ENCODE measurements at regions not wholly inside any gene's neighbourhood (a gene's known extent, or its start where the extent isn't known, plus 50 kb on each side); places are given as distances from the start of the nearest gene placed in this dataset.

GRCh38 chr18:46338766-46339165, 234.6 kb downstream of the HAUS1 start:
- H3K4me1 ChIP-seq (ENCODE audit: insufficient read depth, low read length): peaks cover 23% of the 10 kb centered on the region
- TF ChIP-seq, protein P1, sequence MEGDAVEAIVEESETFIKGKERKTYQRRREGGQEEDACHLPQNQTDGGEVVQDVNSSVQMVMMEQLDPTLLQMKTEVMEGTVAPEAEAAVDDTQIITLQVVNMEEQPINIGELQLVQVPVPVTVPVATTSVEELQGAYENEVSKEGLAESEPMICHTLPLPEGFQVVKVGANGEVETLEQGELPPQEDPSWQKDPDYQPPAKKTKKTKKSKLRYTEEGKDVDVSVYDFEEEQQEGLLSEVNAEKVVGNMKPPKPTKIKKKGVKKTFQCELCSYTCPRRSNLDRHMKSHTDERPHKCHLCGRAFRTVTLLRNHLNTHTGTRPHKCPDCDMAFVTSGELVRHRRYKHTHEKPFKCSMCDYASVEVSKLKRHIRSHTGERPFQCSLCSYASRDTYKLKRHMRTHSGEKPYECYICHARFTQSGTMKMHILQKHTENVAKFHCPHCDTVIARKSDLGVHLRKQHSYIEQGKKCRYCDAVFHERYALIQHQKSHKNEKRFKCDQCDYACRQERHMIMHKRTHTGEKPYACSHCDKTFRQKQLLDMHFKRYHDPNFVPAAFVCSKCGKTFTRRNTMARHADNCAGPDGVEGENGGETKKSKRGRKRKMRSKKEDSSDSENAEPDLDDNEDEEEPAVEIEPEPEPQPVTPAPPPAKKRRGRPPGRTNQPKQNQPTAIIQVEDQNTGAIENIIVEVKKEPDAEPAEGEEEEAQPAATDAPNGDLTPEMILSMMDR (IDR thresholded peaks at IDR 0.05): no peak
- no peak overlapping the region for H3K27ac Mint-ChIP-seq

DNA sequence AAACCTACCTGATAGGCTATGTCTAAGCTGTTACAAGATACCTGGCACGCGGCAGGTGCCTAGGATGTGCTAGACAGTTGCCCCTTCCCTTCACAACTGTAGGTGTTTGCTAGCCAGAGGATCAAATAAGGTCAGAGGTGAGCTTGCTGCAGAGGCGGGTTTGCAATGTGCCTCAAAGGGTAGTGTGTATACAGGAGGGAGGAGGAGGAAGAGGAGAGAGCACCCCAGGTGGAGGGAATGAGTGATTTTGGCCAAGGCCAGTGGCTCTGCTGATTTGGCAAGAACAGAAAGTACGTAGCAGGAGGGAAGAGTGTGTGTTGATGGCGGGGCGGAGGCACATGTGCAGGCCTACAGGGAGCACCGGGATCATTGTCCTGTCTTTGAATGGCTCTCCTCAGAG, 236.5 kb downstream of the HAUS1 start:
- Mint-ChIP-seq H3K27ac (no peak overlapping the region), H3K27me3 (peaks cover 34% of the 10 kb centered on the region), H3K4me3 (no peak overlapping the region), H3K9me3 (no peaks in the 10 kb centered on the region), H3K36me3 (ENCODE audit: low read depth) (no peaks in the 10 kb centered on the region), H3K4me1 (ENCODE audit: low read depth) (peaks cover 24% of the 10 kb centered on the region)
- ChIA-PET POLR2A (no interaction called here), CTCF (no interaction called here)
- no peak overlapping the region for H3K27ac ChIP-seq (ENCODE audit: low read depth in 1 of 2, low read length in 2 of 2)
- intact Hi-C loops (cut with DNase I, micrococcal nuclease): no loop called here
- no peak overlapping the region for H3K4me3 ChIP-seq (ENCODE audit: low read length)
- no peaks in the 10 kb centered on the region for H3K9me3 ChIP-seq (ENCODE audit: control insufficient read depth in 1 of 2, insufficient read depth in 1 of 2, low read length in 2 of 2)
- peaks cover 6 to 14% of the 10 kb centered on the region in 2 experiments for H3K27me3 ChIP-seq (ENCODE audit: control insufficient read depth in 1 of 2, insufficient read depth in 2 of 2, low read length in 2 of 2)
- DNase-seq (no peak), ATAC-seq (ENCODE audit: poor library complexity) (no peak)
- TF ChIP-seq, protein P1 (IDR thresholded peaks at IDR 0.05): no peak
- H3K4me1 ChIP-seq (ENCODE audit: insufficient read depth, low read length): peaks cover 26% of the 10 kb centered on the region
- H3K36me3 ChIP-seq (ENCODE audit: insufficient read depth, low read length): no peaks in the 10 kb centered on the region

More at GRCh38 chr18:46338766-46339165, 234.6 kb downstream of the HAUS1 start:
- Histone ChIP-seq H3K9me3 (ENCODE audit: control insufficient read depth in 1 of 2, insufficient read depth in 1 of 2, low read length in 2 of 2) (no peaks in the 10 kb centered on the region), H3K27ac (ENCODE audit: low read depth in 1 of 2, low read length in 2 of 2) (no peak overlapping the region), H3K36me3 (ENCODE audit: insufficient read depth, low read length) (no peaks in the 10 kb centered on the region), H3K27me3 (ENCODE audit: control insufficient read depth in 1 of 2, insufficient read depth in 2 of 2, low read length in 2 of 2) (peaks cover 22 to 26% of the 10 kb centered on the region in 2 experiments), H3K4me3 (ENCODE audit: low read length) (no peak overlapping the region)
- no peaks in the 10 kb centered on the region for H3K9me3 Mint-ChIP-seq
- POLR2A ChIA-PET: no interaction called here
- DNase-seq: peak in 2 of 14 experiments; percentile 31 to 35
- no peak for ATAC-seq (ENCODE audit: poor library complexity)
- peaks cover 48% of the 10 kb centered on the region for H3K27me3 Mint-ChIP-seq
- H3K4me3 Mint-ChIP-seq: no peak overlapping the region
- no peaks in the 10 kb centered on the region for H3K36me3 Mint-ChIP-seq (ENCODE audit: low read depth)
- CTCF ChIA-PET: no interaction called here
- intact Hi-C loops (cut with DNase I, micrococcal nuclease): no loop called here
- peaks cover 27% of the 10 kb centered on the region for H3K4me1 Mint-ChIP-seq (ENCODE audit: low read depth)

GRCh38 chr18:46341986-46342525, 237.9 kb downstream of the HAUS1 start:
- Mint-ChIP-seq H3K36me3 (ENCODE audit: low read depth) (no peaks in the 10 kb centered on the region), H3K27ac (no peak overlapping the region), H3K27me3 (peaks cover 20% of the 10 kb centered on the region), H3K4me1 (ENCODE audit: low read depth) (peaks cover 20% of the 10 kb centered on the region), H3K9me3 (no peaks in the 10 kb centered on the region), H3K4me3 (no peak overlapping the region)
- DNase-seq: peak in 1 of 14 experiments; percentile 8
- TF ChIP-seq, protein P1 (IDR thresholded peaks at IDR 0.05): no peak
- no peak for ATAC-seq (ENCODE audit: poor library complexity)
- Histone ChIP-seq H3K4me1 (ENCODE audit: insufficient read depth, low read length) (peaks cover 26% of the 10 kb centered on the region), H3K27ac (ENCODE audit: low read depth in 1 of 2, low read length in 2 of 2) (no peak overlapping the region), H3K36me3 (ENCODE audit: insufficient read depth, low read length) (no peaks in the 10 kb centered on the region), H3K27me3 (ENCODE audit: control insufficient read depth in 1 of 2, insufficient read depth in 2 of 2, low read length in 2 of 2) (peaks cover 0 to 9% of the 10 kb centered on the region in 2 experiments), H3K9me3 (ENCODE audit: control insufficient read depth in 1 of 2, insufficient read depth in 1 of 2, low read length in 2 of 2) (no peaks in the 10 kb centered on the region), H3K4me3 (ENCODE audit: low read length) (no peak overlapping the region)
- intact Hi-C loops (cut with DNase I, micrococcal nuclease): no loop called here
- ChIA-PET CTCF (no interaction called here), POLR2A (no interaction called here)

All from CD4-positive, alpha-beta T cell (primary cell).